Dendritic cell treated with granulocyte-macrophage colony-stimulating factor and Interleukin-4, amounts not matched to agents 40 ng/mL and 50 ng/mL, for 4 days (primary cell): ENCODE measurements at regions not wholly inside any gene's neighbourhood (a gene's known extent, or its start where the extent isn't known, plus 50 kb on each side); places are given as distances from the start of the nearest gene placed in this dataset.
"Not testable (repeated sequence)": the region's sequence is repeated elsewhere in the genome, so short reads cannot be mapped to it uniquely, and the experiment has no call there.

Experiments
- H3K27ac Mint-ChIP-seq: one replicate; pipeline ENCODE4 v1.8.0; 2022; ENCODE audit warnings: mild to moderate bottlenecking, mixed read lengths
- H3K27me3 Mint-ChIP-seq: one replicate; pipeline ENCODE4 v1.8.0; 2022; ENCODE audit warnings: mild to moderate bottlenecking, mixed read lengths
- H3K36me3 Mint-ChIP-seq: one replicate; pipeline ENCODE4 v1.8.0; 2022; ENCODE audit warnings: low read depth, mixed read lengths
- H3K4me1 Mint-ChIP-seq: one replicate; pipeline ENCODE4 v1.8.0; 2022; ENCODE audit warnings: low read depth, mixed read lengths
- H3K4me3 Mint-ChIP-seq: one replicate; pipeline ENCODE4 v1.8.0; 2022; ENCODE audit warnings: mild to moderate bottlenecking, moderate library complexity, mixed read lengths
- H3K9me3 Mint-ChIP-seq: one replicate; pipeline ENCODE4 v1.8.0; 2022; ENCODE audit warnings: mixed read lengths
- intact Hi-C: fragments of 100-400 bp; cut with micrococcal nuclease; formaldehyde crosslinking; loops from one replicate; pipeline ENCODE4 v1.15.0; 2022

GRCh38 chr4:17038510-17039176 is 140.2 kb upstream of the LDB2 start:
- intact Hi-C loops: no loop called here
- H3K36me3 Mint-ChIP-seq: no peaks in the 10 kb centered on the region
- H3K27ac Mint-ChIP-seq: no peak overlapping the region
- no peaks in the 10 kb centered on the region for H3K27me3 Mint-ChIP-seq
- H3K9me3 Mint-ChIP-seq: no peaks in the 10 kb centered on the region
- no peaks in the 10 kb centered on the region for H3K4me1 Mint-ChIP-seq
- no peak overlapping the region for H3K4me3 Mint-ChIP-seq

GRCh38 chr4:17033768-17034181 is 135.3 kb upstream of the LDB2 start:
- Mint-ChIP-seq H3K27me3 (no peaks in the 10 kb centered on the region), H3K4me3 (no peak overlapping the region), H3K9me3 (no peaks in the 10 kb centered on the region), H3K27ac (no peak overlapping the region), H3K36me3 (no peaks in the 10 kb centered on the region), H3K4me1 (no peaks in the 10 kb centered on the region)
- intact Hi-C loops: no loop called here

- Mint-ChIP-seq H3K4me1 (no peaks in the 10 kb centered on the region), H3K9me3 (no peaks in the 10 kb centered on the region), H3K4me3 (no peak overlapping the region), H3K36me3 (no peaks in the 10 kb centered on the region), H3K27ac (no peak overlapping the region), H3K27me3 (no peaks in the 10 kb centered on the region)
- intact Hi-C loops: no loop called here
Observed at GRCh38 chr4:17033025-17033767, 134.8 kb upstream of the LDB2 start.

GRCh38 chr4:17030543-17030942 is 132.1 kb upstream of the LDB2 start:
- intact Hi-C loops: no loop called here
- no peaks in the 10 kb centered on the region for H3K27me3 Mint-ChIP-seq
- no peak overlapping the region for H3K27ac Mint-ChIP-seq
- H3K36me3 Mint-ChIP-seq: no peaks in the 10 kb centered on the region
- no peaks in the 10 kb centered on the region for H3K4me1 Mint-ChIP-seq
- no peak overlapping the region for H3K4me3 Mint-ChIP-seq
- no peaks in the 10 kb centered on the region for H3K9me3 Mint-ChIP-seq

- Mint-ChIP-seq H3K27me3 (no peaks in the 10 kb centered on the region), H3K27ac (no peak overlapping the region), H3K4me1 (no peaks in the 10 kb centered on the region), H3K4me3 (no peak overlapping the region), H3K9me3 (no peaks in the 10 kb centered on the region), H3K36me3 (no peaks in the 10 kb centered on the region)
- intact Hi-C loops: no loop called here
Observed at GRCh38 chr4:17029964-17030363, 131.5 kb upstream of the LDB2 start.

- Mint-ChIP-seq H3K36me3 (no peaks in the 10 kb centered on the region), H3K27ac (no peak overlapping the region), H3K27me3 (no peaks in the 10 kb centered on the region), H3K9me3 (no peaks in the 10 kb centered on the region), H3K4me3 (no peak overlapping the region), H3K4me1 (no peaks in the 10 kb centered on the region)
- intact Hi-C loops: no loop called here
Observed at GRCh38 chr4:17029432-17029831, 131.0 kb upstream of the LDB2 start.

GRCh38 chr4:17027495-17027894 is 129.1 kb upstream of the LDB2 start:
- Mint-ChIP-seq H3K27me3 (no peaks in the 10 kb centered on the region), H3K36me3 (no peaks in the 10 kb centered on the region), H3K4me1 (no peaks in the 10 kb centered on the region), H3K4me3 (no peak overlapping the region), H3K27ac (no peak overlapping the region), H3K9me3 (no peaks in the 10 kb centered on the region)
- intact Hi-C loops: no loop called here

GRCh38 chr4:17024425-17024824 is 126.0 kb upstream of the LDB2 start:
- H3K27ac Mint-ChIP-seq: no peak overlapping the region
- H3K4me1 Mint-ChIP-seq: no peaks in the 10 kb centered on the region
- H3K9me3 Mint-ChIP-seq: no peaks in the 10 kb centered on the region
- intact Hi-C loops: no loop called here
- H3K36me3 Mint-ChIP-seq: no peaks in the 10 kb centered on the region
- H3K4me3 Mint-ChIP-seq: no peak overlapping the region
- no peaks in the 10 kb centered on the region for H3K27me3 Mint-ChIP-seq

GRCh38 chr4:17020901-17021300 is 122.5 kb upstream of the LDB2 start:
- Mint-ChIP-seq H3K9me3 (no peaks in the 10 kb centered on the region), H3K36me3 (no peaks in the 10 kb centered on the region), H3K4me1 (no peaks in the 10 kb centered on the region), H3K4me3 (no peak overlapping the region), H3K27ac (no peak overlapping the region), H3K27me3 (no peaks in the 10 kb centered on the region)
- intact Hi-C loops: no loop called here

GRCh38 chr4:17020451-17020850 is 122.0 kb upstream of the LDB2 start:
- no peaks in the 10 kb centered on the region for H3K9me3 Mint-ChIP-seq
- intact Hi-C loops: no loop called here
- H3K27ac Mint-ChIP-seq: no peak overlapping the region
- no peaks in the 10 kb centered on the region for H3K4me1 Mint-ChIP-seq
- H3K36me3 Mint-ChIP-seq: no peaks in the 10 kb centered on the region
- H3K4me3 Mint-ChIP-seq: no peak overlapping the region
- H3K27me3 Mint-ChIP-seq: no peaks in the 10 kb centered on the region

- H3K9me3 Mint-ChIP-seq, H3K27ac Mint-ChIP-seq, H3K36me3 Mint-ChIP-seq, H3K4me3 Mint-ChIP-seq, H3K27me3 Mint-ChIP-seq, intact Hi-C loops, H3K4me1 Mint-ChIP-seq: not testable (repeated sequence)
Observed at GRCh38 chr4:17018621-17019020, 120.2 kb upstream of the LDB2 start.

- no peak overlapping the region for H3K27ac Mint-ChIP-seq
- no peaks in the 10 kb centered on the region for H3K36me3 Mint-ChIP-seq
- H3K9me3 Mint-ChIP-seq: no peaks in the 10 kb centered on the region
- intact Hi-C loops: no loop called here
- H3K4me1 Mint-ChIP-seq: no peaks in the 10 kb centered on the region
- H3K27me3 Mint-ChIP-seq: no peaks in the 10 kb centered on the region
- no peak overlapping the region for H3K4me3 Mint-ChIP-seq
Observed at GRCh38 chr4:17018013-17018412, 119.6 kb upstream of the LDB2 start.

- intact Hi-C loops: no loop called here
- Mint-ChIP-seq H3K36me3 (no peaks in the 10 kb centered on the region), H3K27me3 (no peaks in the 10 kb centered on the region), H3K4me3 (no peak overlapping the region), H3K27ac (no peak overlapping the region), H3K4me1 (no peaks in the 10 kb centered on the region), H3K9me3 (no peaks in the 10 kb centered on the region)
Observed at GRCh38 chr4:17013382-17014006, 115.0 kb upstream of the LDB2 start.

- no peaks in the 10 kb centered on the region for H3K9me3 Mint-ChIP-seq
- H3K36me3 Mint-ChIP-seq: no peaks in the 10 kb centered on the region
- H3K4me3 Mint-ChIP-seq: no peak overlapping the region
- H3K27me3 Mint-ChIP-seq: no peaks in the 10 kb centered on the region
- intact Hi-C loops: no loop called here
- no peak overlapping the region for H3K27ac Mint-ChIP-seq
- no peaks in the 10 kb centered on the region for H3K4me1 Mint-ChIP-seq
Observed at GRCh38 chr4:17012451-17012850, 114.0 kb upstream of the LDB2 start.
